Ishikawa (cell line): ENCODE measurements at regions not wholly inside any gene's neighbourhood (a gene's known extent, or its start where the extent isn't known, plus 50 kb on each side); places are given as distances from the start of the nearest gene placed in this dataset.

ENCODE experiments used
- CEBPB ChIP-seq: IDR thresholded peaks from 2 replicates; pipeline ENCODE4 v1.6.1; 2012
- CREB1 ChIP-seq: IDR thresholded peaks from 2 replicates; pipeline ENCODE4 v1.6.1; 2012; ENCODE audit warnings: low read depth
- EGR1 ChIP-seq: IDR thresholded peaks from 2 replicates; pipeline ENCODE4 v1.6.1; 2012
- EP300 ChIP-seq: IDR thresholded peaks from 2 replicates; pipeline ENCODE4 v1.6.1; 2012; ENCODE audit warnings: borderline replicate concordance
- FOXM1 ChIP-seq: IDR thresholded peaks from 2 replicates; pipeline ENCODE4 v1.6.1; 2012; ENCODE audit warnings: low read depth, borderline replicate concordance
- MAX ChIP-seq: IDR thresholded peaks from 2 replicates; pipeline ENCODE4 v1.6.1; 2012
- NFIC ChIP-seq: IDR thresholded peaks from 2 replicates; pipeline ENCODE4 v1.6.1; 2012
- RAD21 ChIP-seq: IDR thresholded peaks from 2 replicates; pipeline ENCODE4 v1.6.1; 2012; ENCODE audit warnings: low read depth
- REST ChIP-seq: IDR thresholded peaks from 2 replicates; pipeline ENCODE4 v1.6.1; 2012; ENCODE audit warnings: low read depth, mild to moderate bottlenecking
- TAF1 ChIP-seq: IDR thresholded peaks from 2 replicates; pipeline ENCODE4 v1.6.1; 2012; ENCODE audit warnings: low read depth, mild to moderate bottlenecking
- TCF12 ChIP-seq: IDR thresholded peaks from 2 replicates; pipeline ENCODE4 v1.6.1; 2012; ENCODE audit warnings: low read depth
- TEAD4 ChIP-seq: IDR thresholded peaks from 2 replicates; pipeline ENCODE4 v1.6.1; 2012
- USF1 ChIP-seq: IDR thresholded peaks from 2 replicates; pipeline ENCODE4 v1.6.1; 2012
- YY1 ChIP-seq: IDR thresholded peaks from 2 replicates; pipeline ENCODE4 v1.6.1; 2012; ENCODE audit warnings: low read depth
- ZBTB7A ChIP-seq: IDR thresholded peaks from 2 replicates; pipeline ENCODE4 v1.6.1; 2012; ENCODE audit warnings: low read depth

- TF ChIP-seq RAD21: no peak
- TF ChIP-seq TAF1: no peak
- no peak for TF ChIP-seq CREB1
- no peak for TF ChIP-seq ZBTB7A
- no peak for TF ChIP-seq REST
- no peak for TF ChIP-seq YY1
- TF ChIP-seq TCF12: no peak
- TF ChIP-seq NFIC: no peak
- no peak for TF ChIP-seq CEBPB
- no peak for TF ChIP-seq USF1
- TF ChIP-seq TEAD4: no peak
- TF ChIP-seq EP300: no peak
- TF ChIP-seq MAX: no peak
- no peak for TF ChIP-seq EGR1
- TF ChIP-seq FOXM1: no peak
Measured at GRCh38 chr7:42758124-42758523, 153.7 kb downstream of the C7orf25 start.

- no peak for TF ChIP-seq CEBPB
Measured at GRCh38 chr7:42756841-42757240, 155.0 kb downstream of the C7orf25 start.

- no peak for TF ChIP-seq MAX
- no peak for TF ChIP-seq YY1
- no peak for TF ChIP-seq ZBTB7A
- no peak for TF ChIP-seq CEBPB
- no peak for TF ChIP-seq EP300
- TF ChIP-seq TAF1: no peak
- no peak for TF ChIP-seq EGR1
Measured at GRCh38 chr7:42753811-42754363, 158.0 kb downstream of the C7orf25 start.

GRCh38 chr7:42753367-42753766 lies 158.5 kb downstream of the C7orf25 start:
- TF ChIP-seq EP300 (no peak), MAX (no peak), REST (no peak), NFIC (no peak), RAD21 (no peak), TEAD4 (no peak), CREB1 (no peak), FOXM1 (no peak), ZBTB7A (no peak), TCF12 (no peak), EGR1 (no peak)

GRCh38 chr7:42750172-42750571 lies 161.7 kb downstream of the C7orf25 start:
- TF ChIP-seq FOXM1: no peak
- no peak for TF ChIP-seq CREB1
- no peak for TF ChIP-seq TEAD4
- TF ChIP-seq TCF12: no peak
- no peak for TF ChIP-seq RAD21
- no peak for TF ChIP-seq EGR1
- TF ChIP-seq USF1: no peak
- TF ChIP-seq MAX: no peak
- no peak for TF ChIP-seq EP300
- no peak for TF ChIP-seq ZBTB7A

GRCh38 chr7:42747044-42747443 lies 164.8 kb downstream of the C7orf25 start:
- TF ChIP-seq TEAD4 (no peak), USF1 (no peak), ZBTB7A (no peak), NFIC (no peak), EP300 (no peak), CEBPB (no peak), MAX (no peak), RAD21 (no peak)
